ENCODE measurements at regions not wholly inside any gene's neighbourhood (a gene's known extent, or its start where the extent isn't known, plus 50 kb on each side); places are given as distances from the start of the nearest gene placed in this dataset.

DNA sequence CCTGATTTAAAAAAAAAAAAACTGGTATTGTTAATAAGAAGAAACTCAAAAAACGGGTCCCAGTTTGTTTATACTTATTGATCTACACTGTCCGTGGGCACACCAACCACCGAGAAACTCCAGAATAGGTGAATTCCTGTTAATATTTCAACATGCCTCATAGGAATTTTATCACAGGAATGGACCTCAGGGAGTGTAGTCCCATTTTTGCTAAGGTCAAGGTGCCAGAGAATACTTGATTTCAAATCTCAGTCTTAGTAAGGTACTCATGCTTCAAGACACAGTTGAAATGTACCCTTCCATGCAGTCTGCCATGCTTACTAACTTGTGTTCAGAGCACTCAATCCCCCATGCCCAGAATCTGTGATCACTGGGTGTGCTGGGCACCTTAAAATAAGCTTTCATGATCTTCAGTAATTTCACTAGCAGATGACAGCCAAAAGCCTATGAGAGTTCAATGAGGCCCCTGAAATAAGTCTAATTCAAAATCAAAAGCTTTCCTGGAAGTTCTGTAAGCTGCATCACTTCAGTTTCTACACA lies 385.7 kb downstream of the TNS3 start:
- no peak for ATAC-seq
- Histone ChIP-seq H3K27me3 (ENCODE audit: insufficient read depth, low read length) (no peaks in the 10 kb centered on the region), H3K9me2 (ENCODE audit: insufficient read depth) (no peaks in the 10 kb centered on the region), H3K9me3 (ENCODE audit: control insufficient read depth in 1 of 2, insufficient read depth in 1 of 2, low read depth in 1 of 2, low read length in 2 of 2) (no peaks in the 10 kb centered on the region), H3K4me3 (replicated peaks in 1 of 2; ENCODE audit: low read depth in 1 of 2, low read length in 2 of 2) (no peak overlapping the region), H3K36me3 (ENCODE audit: control insufficient read depth in 1 of 2, insufficient read depth in 2 of 2, low read length in 2 of 2) (no peaks in the 10 kb centered on the region), H3K27ac (ENCODE audit: low read depth, low read length) (no peak overlapping the region), H3K9ac (ENCODE audit: low read length) (no peak overlapping the region), H2AFZ (ENCODE audit: low read depth, low read length, poor library complexity, severe bottlenecking) (no peak overlapping the region), H4K20me1 (ENCODE audit: insufficient read depth) (no peaks in the 10 kb centered on the region), H3K4me1 (ENCODE audit: control insufficient read depth in 1 of 2, insufficient read depth in 2 of 2, low read length in 2 of 2) (no peaks in the 10 kb centered on the region), H3K4me2 (ENCODE audit: low read length) (no peak overlapping the region), H3K79me2 (ENCODE audit: insufficient read depth, low read length) (no peaks in the 10 kb centered on the region)
- TF ChIP-seq TCF7L2 (IDR thresholded peaks at IDR 0.05; ENCODE audit: borderline replicate concordance, extremely low read depth, insufficient read depth, insufficient read length) = no peak
- TF ChIP-seq ZNF274 (IDR thresholded peaks at IDR 0.05; ENCODE audit: low read depth, low read length) = no peak
- no peak for TF ChIP-seq ATF3 (IDR thresholded peaks at IDR 0.05)
- TF ChIP-seq EGR1 (IDR thresholded peaks at IDR 0.05; ENCODE audit: low read depth) = no peak
- TF ChIP-seq CBX3 (IDR thresholded peaks at IDR 0.05; ENCODE audit: low read depth) = no peak
- TF ChIP-seq, protein P1, sequence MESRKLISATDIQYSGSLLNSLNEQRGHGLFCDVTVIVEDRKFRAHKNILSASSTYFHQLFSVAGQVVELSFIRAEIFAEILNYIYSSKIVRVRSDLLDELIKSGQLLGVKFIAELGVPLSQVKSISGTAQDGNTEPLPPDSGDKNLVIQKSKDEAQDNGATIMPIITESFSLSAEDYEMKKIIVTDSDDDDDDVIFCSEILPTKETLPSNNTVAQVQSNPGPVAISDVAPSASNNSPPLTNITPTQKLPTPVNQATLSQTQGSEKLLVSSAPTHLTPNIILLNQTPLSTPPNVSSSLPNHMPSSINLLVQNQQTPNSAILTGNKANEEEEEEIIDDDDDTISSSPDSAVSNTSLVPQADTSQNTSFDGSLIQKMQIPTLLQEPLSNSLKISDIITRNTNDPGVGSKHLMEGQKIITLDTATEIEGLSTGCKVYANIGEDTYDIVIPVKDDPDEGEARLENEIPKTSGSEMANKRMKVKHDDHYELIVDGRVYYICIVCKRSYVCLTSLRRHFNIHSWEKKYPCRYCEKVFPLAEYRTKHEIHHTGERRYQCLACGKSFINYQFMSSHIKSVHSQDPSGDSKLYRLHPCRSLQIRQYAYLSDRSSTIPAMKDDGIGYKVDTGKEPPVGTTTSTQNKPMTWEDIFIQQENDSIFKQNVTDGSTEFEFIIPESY (IDR thresholded peaks at IDR 0.05; ENCODE audit: extremely low read depth, insufficient replicate concordance, low read length) = no peak
- TF ChIP-seq REST (IDR thresholded peaks at IDR 0.05; ENCODE audit: low read depth) = no peak
- TF ChIP-seq, protein P2, sequence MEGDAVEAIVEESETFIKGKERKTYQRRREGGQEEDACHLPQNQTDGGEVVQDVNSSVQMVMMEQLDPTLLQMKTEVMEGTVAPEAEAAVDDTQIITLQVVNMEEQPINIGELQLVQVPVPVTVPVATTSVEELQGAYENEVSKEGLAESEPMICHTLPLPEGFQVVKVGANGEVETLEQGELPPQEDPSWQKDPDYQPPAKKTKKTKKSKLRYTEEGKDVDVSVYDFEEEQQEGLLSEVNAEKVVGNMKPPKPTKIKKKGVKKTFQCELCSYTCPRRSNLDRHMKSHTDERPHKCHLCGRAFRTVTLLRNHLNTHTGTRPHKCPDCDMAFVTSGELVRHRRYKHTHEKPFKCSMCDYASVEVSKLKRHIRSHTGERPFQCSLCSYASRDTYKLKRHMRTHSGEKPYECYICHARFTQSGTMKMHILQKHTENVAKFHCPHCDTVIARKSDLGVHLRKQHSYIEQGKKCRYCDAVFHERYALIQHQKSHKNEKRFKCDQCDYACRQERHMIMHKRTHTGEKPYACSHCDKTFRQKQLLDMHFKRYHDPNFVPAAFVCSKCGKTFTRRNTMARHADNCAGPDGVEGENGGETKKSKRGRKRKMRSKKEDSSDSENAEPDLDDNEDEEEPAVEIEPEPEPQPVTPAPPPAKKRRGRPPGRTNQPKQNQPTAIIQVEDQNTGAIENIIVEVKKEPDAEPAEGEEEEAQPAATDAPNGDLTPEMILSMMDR (IDR thresholded peaks at IDR 0.05 in 2 of 3, conservative IDR thresholded peaks at IDR 0.05 in 1 of 3; ENCODE audit: borderline replicate concordance in 1 of 3, insufficient read depth in 1 of 3, low read depth in 2 of 3, low read length in 2 of 3) = no peak
- TF ChIP-seq ELF1 (IDR thresholded peaks at IDR 0.05; ENCODE audit: borderline replicate concordance, low read depth) = no peak
- TF ChIP-seq YY1 (IDR thresholded peaks at IDR 0.05; ENCODE audit: extremely low read depth, insufficient replicate concordance, low read depth, low read length) = no peak
- no TSS peak for BruUV-seq (replicated peaks)
- intact Hi-C loops (cut with micrococcal nuclease) = no loop called here
- RAD21 ChIA-PET (ENCODE audit: low non-redundant PET in 1 of 2, low total read pairs in 2 of 2, uncharacterized antibody in 2 of 2, unreplicated experiment in 2 of 2) = no interaction called here
- CTCF ChIA-PET = interaction anchor here (0.7 kb wide), 1 partner anchor 58 kb away, joined by 3 read pairs; no protein-coding TSS in a partner anchor
- POLR2A ChIA-PET = no interaction called here
- no peak for DNase-seq (ENCODE audit: low read depth, low spot score)
